H9 (cell line): ENCODE measurements at regions not wholly inside any gene's neighbourhood (a gene's known extent, or its start where the extent isn't known, plus 50 kb on each side); places are given as distances from the start of the nearest gene placed in this dataset.

Experiments used
- DNase-seq: peaks from one replicate; pipeline ENCODE4 v3.0.0-alpha.2; 2017
- H2AFZ ChIP-seq: one replicate; pipeline ENCODE4 v1.6.1; 2013; ENCODE audit warnings: mild to moderate bottlenecking, low read length, control low read depth, moderate library complexity
- H2AK5ac ChIP-seq: 2 replicates; pipeline ENCODE4 v1.6.1; 2013; ENCODE audit warnings: low read length, control low read depth, mixed read lengths; ENCODE audit not compliant: insufficient read length
- H2BK120ac ChIP-seq: one replicate; pipeline ENCODE4 v1.6.1; 2013; ENCODE audit warnings: low read depth, mild to moderate bottlenecking, low read length, control low read depth, inconsistent platforms; ENCODE audit not compliant: poor library complexity, severe bottlenecking
- H2BK12ac ChIP-seq: 2 replicates; pipeline ENCODE4 v1.6.1; 2013; ENCODE audit warnings: low read length, control low read depth, mixed read lengths, low read depth; ENCODE audit not compliant: insufficient read length
- H2BK15ac ChIP-seq: 2 replicates; pipeline ENCODE4 v1.6.1; 2013; ENCODE audit warnings: low read depth, low read length, control low read depth
- H2BK20ac ChIP-seq: one replicate; pipeline ENCODE4 v1.6.1; 2013; ENCODE audit warnings: low read depth, mild to moderate bottlenecking, low read length, control low read depth, inconsistent platforms; ENCODE audit not compliant: poor library complexity, severe bottlenecking
- H2BK5ac ChIP-seq: 2 replicates; pipeline ENCODE4 v1.6.1; 2013; ENCODE audit warnings: low read length, control low read depth, mixed read lengths; ENCODE audit not compliant: insufficient read length
- H3K14ac ChIP-seq: 2 replicates; pipeline ENCODE4 v1.6.1; 2013; ENCODE audit warnings: low read length, control low read depth; ENCODE audit not compliant: insufficient read depth
- H3K18ac ChIP-seq: 2 replicates; pipeline ENCODE4 v1.6.1; 2013; ENCODE audit warnings: low read depth, mild to moderate bottlenecking, mixed read lengths, low read length, control low read depth; ENCODE audit not compliant: insufficient read length
- H3K23ac ChIP-seq: 2 replicates; pipeline ENCODE4 v1.6.1; 2013; ENCODE audit warnings: low read length, control low read depth, mixed read lengths, low read depth; ENCODE audit not compliant: insufficient read length
- H3K23me2 ChIP-seq: 2 replicates; pipeline ENCODE4 v1.6.1; 2013; ENCODE audit warnings: low read depth, mild to moderate bottlenecking, mixed read lengths, low read length, control low read depth; ENCODE audit not compliant: insufficient read length, poor library complexity, severe bottlenecking
- H3K27ac ChIP-seq: 2 replicates; pipeline ENCODE4 v1.5.1; 2013; ENCODE audit warnings: low read length, control low read depth, mixed read lengths, low read depth; ENCODE audit not compliant: insufficient read length
- H3K27me3 ChIP-seq: 2 replicates; pipeline ENCODE4 v1.6.1; 2013; ENCODE audit warnings: low read length, control low read depth, inconsistent platforms; ENCODE audit not compliant: insufficient read depth
- H3K4ac ChIP-seq: 2 replicates; pipeline ENCODE4 v1.6.1; 2013; ENCODE audit warnings: low read depth, mild to moderate bottlenecking, control low read depth, inconsistent platforms, low read length, moderate library complexity
- H3K4me1 ChIP-seq: 2 replicates; pipeline ENCODE4 v1.6.1; 2013; ENCODE audit warnings: low read length, control low read depth, inconsistent platforms; ENCODE audit not compliant: insufficient read depth
- H3K4me2 ChIP-seq: 2 replicates; pipeline ENCODE4 v1.6.1; 2013; ENCODE audit warnings: low read length, control low read depth, mixed read lengths; ENCODE audit not compliant: insufficient read length, insufficient read depth
- H3K56ac ChIP-seq: 2 replicates; pipeline ENCODE4 v1.6.1; 2013; ENCODE audit warnings: low read depth, mild to moderate bottlenecking, mixed read lengths, low read length, control low read depth; ENCODE audit not compliant: insufficient read length
- H3K79me1 ChIP-seq: 2 replicates; pipeline ENCODE4 v1.6.1; 2013; ENCODE audit warnings: low read depth, mild to moderate bottlenecking, moderate library complexity, low read length, control low read depth, inconsistent platforms; ENCODE audit not compliant: insufficient read depth, poor library complexity, severe bottlenecking
- H3K79me2 ChIP-seq: 2 replicates; pipeline ENCODE4 v1.6.1; 2013; ENCODE audit warnings: low read length, control low read depth, inconsistent platforms; ENCODE audit not compliant: insufficient read depth
- H3K9ac ChIP-seq: 2 replicates; pipeline ENCODE4 v1.6.1; 2013; ENCODE audit warnings: low read length, control low read depth, mixed read lengths; ENCODE audit not compliant: insufficient read length; ENCODE audit errors: extremely low read depth
- H3K9me3 ChIP-seq: one replicate; pipeline ENCODE4 v1.6.1; 2013; ENCODE audit warnings: low read depth, low read length, inconsistent platforms; ENCODE audit not compliant: control insufficient read depth
- H3T11ph ChIP-seq: one replicate; pipeline ENCODE4 v1.6.1; 2013; ENCODE audit warnings: mild to moderate bottlenecking, low read length, control low read depth, inconsistent platforms
- H4K20me1 ChIP-seq: one replicate; pipeline ENCODE4 v1.6.1; 2013; ENCODE audit not compliant: control insufficient read depth, insufficient read length, insufficient read depth
- H4K5ac ChIP-seq: 2 replicates; pipeline ENCODE4 v1.6.1; 2013; ENCODE audit warnings: low read depth, mild to moderate bottlenecking, mixed read lengths, low read length, control low read depth; ENCODE audit not compliant: insufficient read length
- H4K8ac ChIP-seq: replicated peaks from 2 replicates; pipeline ENCODE4 v1.6.1; 2013; ENCODE audit warnings: low read length, control low read depth, mixed read lengths, low read depth; ENCODE audit not compliant: insufficient read length
- H4K91ac ChIP-seq: 2 replicates; pipeline ENCODE4 v1.6.1; 2013; ENCODE audit warnings: low read depth, mild to moderate bottlenecking, moderate library complexity, mixed read lengths, low read length, control low read depth; ENCODE audit not compliant: insufficient read length
- H3K27ac Mint-ChIP-seq, 3 experiments: 2 replicates in 2 of 3; 3 replicates in 1 of 3; pipeline ENCODE4 v1.8.0; 2020 to 2021; ENCODE audit warnings: mixed read lengths in 3 of 3, mild to moderate bottlenecking in 1 of 3, moderate library complexity in 1 of 3
- H3K27me3 Mint-ChIP-seq: 2 replicates; pipeline ENCODE4 v1.8.0; 2021; ENCODE audit warnings: low read depth, mild to moderate bottlenecking, moderate library complexity, mixed read lengths
- H3K36me3 Mint-ChIP-seq, 3 experiments: 2 replicates in 2 of 3; 3 replicates in 1 of 3; pipeline ENCODE4 v1.8.0; 2020 to 2021; ENCODE audit warnings: low read depth in 3 of 3, mixed read lengths in 3 of 3; ENCODE audit not compliant: insufficient read depth in 1 of 3
- H3K4me1 Mint-ChIP-seq, 2 experiments: 2 replicates each; pipeline ENCODE4 v1.8.0; 2020; ENCODE audit warnings: mixed read lengths in 2 of 2
- H3K4me3 Mint-ChIP-seq, 2 experiments: 2 replicates in 1 of 2; 3 replicates in 1 of 2; pipeline ENCODE4 v1.8.0; 2020 to 2021; ENCODE audit warnings: mild to moderate bottlenecking in 2 of 2, mixed read lengths in 2 of 2, moderate library complexity in 1 of 2
- H3K9me3 Mint-ChIP-seq, 2 experiments: 2 replicates in 1 of 2; 3 replicates in 1 of 2; pipeline ENCODE4 v1.8.0; 2020; ENCODE audit warnings: mild to moderate bottlenecking in 2 of 2, mixed read lengths in 2 of 2, moderate library complexity in 1 of 2
- CTCF ChIP-seq: fragments of 200-600 bp; sonication (generic); conservative IDR thresholded peaks from 3 replicates; pipeline ENCODE4 v1.8.0; 2021; ENCODE audit warnings: antibody characterized with exemption, mild to moderate bottlenecking
- WGBS: extraction: QIAGEN DNeasy Blood & Tissue Kit; methylation state at CpG from one replicate; pipeline ENCODE4 v1.1.7; 2013; ENCODE audit warnings: missing lambda C conversion rate, low lambda C conversion rate, mixed read lengths; ENCODE audit not compliant: insufficient read length; ENCODE audit errors: extremely low coverage; 5-methylcytosine and 5-hydroxymethylcytosine counted together

- no peak overlapping the region for H2BK12ac ChIP-seq
- no peak overlapping the region for H4K5ac ChIP-seq
- H3K4ac ChIP-seq, result no peak overlapping the region
- no peak for TF ChIP-seq CTCF
- no peaks in the 10 kb centered on the region for H4K20me1 ChIP-seq
- no peak overlapping the region for H4K8ac ChIP-seq
- Mint-ChIP-seq H3K36me3 (peaks cover 0 to 4% (median 0%) of the 10 kb centered on the region in 3 experiments; a peak in 2 of 7 replicates), H3K27ac (no peak overlapping the region), H3K27me3 (peaks cover 44% of the 10 kb centered on the region), H3K4me3 (no peak overlapping the region), H3K9me3 (peaks cover 12% of the 10 kb centered on the region in 2 experiments; a peak in 4 of 5 replicates), H3K4me1 (peaks cover 5 to 10% of the 10 kb centered on the region in 2 experiments)
- no peak overlapping the region for H2AK5ac ChIP-seq
- H3K27me3 ChIP-seq, result no peaks in the 10 kb centered on the region
- no peak overlapping the region for H3K56ac ChIP-seq
- no peak overlapping the region for H2BK5ac ChIP-seq
- no peak overlapping the region for H3K23ac ChIP-seq
- H2BK120ac ChIP-seq, result no peak overlapping the region
- no peak overlapping the region for H3K27ac ChIP-seq
- no peaks in the 10 kb centered on the region for H3K79me1 ChIP-seq
- no peak overlapping the region for H3K18ac ChIP-seq
- H2BK20ac ChIP-seq, result no peak overlapping the region
- H3K4me2 ChIP-seq, result no peak overlapping the region
- H2BK15ac ChIP-seq, result no peak overlapping the region
- no peaks in the 10 kb centered on the region for H3K4me1 ChIP-seq
- H3K23me2 ChIP-seq, result no peaks in the 10 kb centered on the region
- no peaks in the 10 kb centered on the region for H3K9me3 ChIP-seq
- no peak overlapping the region for H3T11ph ChIP-seq
- no peak overlapping the region for H3K9ac ChIP-seq
- no peak overlapping the region for H2AFZ ChIP-seq
- no peak overlapping the region for H3K14ac ChIP-seq
- DNase-seq, result no peak
- H3K79me2 ChIP-seq, result no peaks in the 10 kb centered on the region
- no CpG with 5 or more reads among the region's 6 CpGs for WGBS
- no peak overlapping the region for H4K91ac ChIP-seq
These were observed 132.9 kb downstream of the BARX1 start for GRCh38 chr9:93822229-93822628.
